WERI-Rb-1 (cell line): ENCODE measurements at regions not wholly inside any gene's neighbourhood (a gene's known extent, or its start where the extent isn't known, plus 50 kb on each side); places are given as distances from the start of the nearest gene placed in this dataset.
"Not testable (repeated sequence)": the region's sequence is repeated elsewhere in the genome, so short reads cannot be mapped to it uniquely, and the experiment has no call there.

Source experiments
- DNase-seq: peaks from one replicate; pipeline ENCODE4 v3.0.0-alpha.2; 2020
- H3K27ac ChIP-seq: fragments of 250-450 bp; sonication (Bioruptor Pico); 2 replicates; pipeline ENCODE4 v1.5.1; 2020; ENCODE audit warnings: mild to moderate bottlenecking, moderate library complexity
- H3K27me3 ChIP-seq: fragments of 250-450 bp; sonication (Bioruptor Pico); 2 replicates; pipeline ENCODE4 v1.5.1; 2021; ENCODE audit warnings: mild to moderate bottlenecking, low read depth, moderate library complexity; ENCODE audit not compliant: insufficient read depth, severe bottlenecking
- H3K36me3 ChIP-seq: fragments of 250-450 bp; sonication (Bioruptor Pico); 2 replicates; pipeline ENCODE4 v1.5.1; 2020; ENCODE audit warnings: mild to moderate bottlenecking, moderate library complexity
- H3K4me3 ChIP-seq: 2 replicates; pipeline ENCODE4 v1.5.1; 2011; ENCODE audit warnings: low read depth, mild to moderate bottlenecking, control low read depth, low read length
- H3K9me3 ChIP-seq: fragments of 250-450 bp; sonication (Bioruptor Pico); 2 replicates; pipeline ENCODE4 v1.5.1; 2021; ENCODE audit warnings: mild to moderate bottlenecking, moderate library complexity; ENCODE audit not compliant: severe bottlenecking
- TF ChIP-seq, protein P1 (sequence below): IDR thresholded peaks from 2 replicates; pipeline ENCODE4 v1.5.1; 2011; ENCODE audit warnings: low read depth, mild to moderate bottlenecking, control low read depth, inconsistent platforms, low read length

DNA sequence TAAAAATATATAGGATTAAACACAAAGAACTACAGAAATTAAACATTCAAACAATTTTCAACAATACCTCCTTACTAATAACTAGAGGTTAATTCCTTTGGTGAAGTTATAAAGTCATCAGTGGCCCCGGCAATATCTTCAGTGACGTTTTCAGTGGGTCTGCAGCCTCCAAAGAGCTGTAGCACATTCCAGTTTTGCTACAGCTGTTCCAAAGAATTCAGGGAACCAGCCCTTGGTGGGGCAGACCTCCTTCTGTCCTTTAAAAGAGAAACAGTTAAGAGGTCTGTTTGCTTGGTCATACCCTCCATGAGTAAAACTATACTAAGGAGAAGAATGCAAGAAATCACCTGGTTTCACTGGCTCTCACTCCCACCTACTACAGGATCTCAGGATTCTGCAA is 99.2 kb upstream of the ZDHHC17 start:
- Histone ChIP-seq H3K27me3 (no peaks in the 10 kb centered on the region), H3K9me3 (no peaks in the 10 kb centered on the region), H3K36me3 (no peaks in the 10 kb centered on the region), H3K4me3 (no peak overlapping the region), H3K27ac (no peak overlapping the region)
- DNase-seq, result no peak
- TF ChIP-seq, protein P1, sequence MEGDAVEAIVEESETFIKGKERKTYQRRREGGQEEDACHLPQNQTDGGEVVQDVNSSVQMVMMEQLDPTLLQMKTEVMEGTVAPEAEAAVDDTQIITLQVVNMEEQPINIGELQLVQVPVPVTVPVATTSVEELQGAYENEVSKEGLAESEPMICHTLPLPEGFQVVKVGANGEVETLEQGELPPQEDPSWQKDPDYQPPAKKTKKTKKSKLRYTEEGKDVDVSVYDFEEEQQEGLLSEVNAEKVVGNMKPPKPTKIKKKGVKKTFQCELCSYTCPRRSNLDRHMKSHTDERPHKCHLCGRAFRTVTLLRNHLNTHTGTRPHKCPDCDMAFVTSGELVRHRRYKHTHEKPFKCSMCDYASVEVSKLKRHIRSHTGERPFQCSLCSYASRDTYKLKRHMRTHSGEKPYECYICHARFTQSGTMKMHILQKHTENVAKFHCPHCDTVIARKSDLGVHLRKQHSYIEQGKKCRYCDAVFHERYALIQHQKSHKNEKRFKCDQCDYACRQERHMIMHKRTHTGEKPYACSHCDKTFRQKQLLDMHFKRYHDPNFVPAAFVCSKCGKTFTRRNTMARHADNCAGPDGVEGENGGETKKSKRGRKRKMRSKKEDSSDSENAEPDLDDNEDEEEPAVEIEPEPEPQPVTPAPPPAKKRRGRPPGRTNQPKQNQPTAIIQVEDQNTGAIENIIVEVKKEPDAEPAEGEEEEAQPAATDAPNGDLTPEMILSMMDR, result no peak

DNA sequence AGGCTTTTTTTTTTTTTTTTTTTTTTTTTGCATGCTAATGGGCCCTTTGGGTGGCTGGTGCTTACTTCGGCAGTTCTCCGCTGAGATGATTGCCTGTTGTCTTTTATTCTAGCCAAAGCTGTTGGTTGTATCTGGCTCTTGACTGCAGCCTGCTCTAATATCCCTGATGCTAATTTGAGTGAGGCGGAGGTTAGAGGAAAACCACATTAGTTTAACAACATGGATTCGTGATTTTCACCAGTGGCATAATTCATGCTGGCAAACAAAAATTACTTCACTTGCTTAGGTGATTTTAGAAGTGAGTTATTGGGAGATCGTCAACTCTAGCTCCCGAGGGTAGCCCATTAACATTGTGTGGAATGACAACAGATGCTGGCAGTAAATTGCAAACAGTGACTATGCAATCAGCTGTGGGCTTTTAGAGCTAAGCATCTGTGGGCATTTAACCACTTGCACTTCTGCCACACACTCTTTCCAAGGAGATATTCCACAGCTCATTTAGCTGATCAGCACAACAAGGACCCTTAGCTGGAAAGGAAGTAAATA is 97.6 kb upstream of the ZDHHC17 start:
- Histone ChIP-seq H3K27me3 (no peaks in the 10 kb centered on the region), H3K9me3 (no peaks in the 10 kb centered on the region), H3K4me3 (no peak overlapping the region), H3K36me3 (no peaks in the 10 kb centered on the region), H3K27ac (no peak overlapping the region)
- TF ChIP-seq, protein P1, result no peak
- no peak for DNase-seq

GRCh38 chr12:76669981-76670380 is 93.9 kb upstream of the ZDHHC17 start:
- TF ChIP-seq, protein P1, result no peak
- no peaks in the 10 kb centered on the region for H3K9me3 ChIP-seq

DNA sequence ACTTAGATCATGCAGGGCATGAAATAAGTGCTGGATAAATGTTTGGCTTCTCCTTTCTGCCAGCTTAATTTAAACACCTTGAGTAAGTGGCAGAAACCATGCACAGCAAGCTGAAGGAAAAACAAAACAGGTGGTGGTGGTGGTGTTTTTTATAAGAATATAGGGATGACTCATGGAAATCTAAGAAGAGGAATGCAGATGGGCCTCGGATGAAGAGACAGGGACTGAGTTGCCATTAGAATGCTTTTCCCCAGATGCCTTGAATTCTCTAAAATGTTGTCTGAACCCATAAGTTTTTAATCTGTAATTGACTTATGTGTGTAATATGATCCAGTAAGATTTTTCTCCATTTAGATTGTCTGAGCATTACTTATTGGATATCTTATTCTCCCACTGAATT is 93.1 kb upstream of the ZDHHC17 start:
- no peak for DNase-seq
- no peaks in the 10 kb centered on the region for H3K9me3 ChIP-seq
- TF ChIP-seq, protein P1, result no peak

More at GRCh38 chr12:76669981-76670380, 93.9 kb upstream of the ZDHHC17 start:
- Histone ChIP-seq H3K27ac (no peak overlapping the region), H3K27me3 (no peaks in the 10 kb centered on the region), H3K36me3 (no peaks in the 10 kb centered on the region), H3K4me3 (no peak overlapping the region)
- DNase-seq, result no peak

GRCh38 chr12:76674669-76675315 is 89.1 kb upstream of the ZDHHC17 start:
- no peak for DNase-seq
- no peaks in the 10 kb centered on the region for H3K27me3 ChIP-seq
- H3K36me3 ChIP-seq, result no peaks in the 10 kb centered on the region
- no peaks in the 10 kb centered on the region for H3K9me3 ChIP-seq
- no peak overlapping the region for H3K27ac ChIP-seq
- H3K4me3 ChIP-seq, result no peak overlapping the region
- TF ChIP-seq, protein P1, result no peak

More for the DNA sequence above, 93.1 kb upstream of the ZDHHC17 start:
- Histone ChIP-seq H3K36me3 (no peaks in the 10 kb centered on the region), H3K4me3 (no peak overlapping the region), H3K27ac (no peak overlapping the region), H3K27me3 (no peaks in the 10 kb centered on the region)

- H3K9me3 ChIP-seq, DNase-seq, H3K27ac ChIP-seq, H3K36me3 ChIP-seq, H3K27me3 ChIP-seq, H3K4me3 ChIP-seq: not testable (repeated sequence)
Measured at GRCh38 chr12:76676261-76676660, 87.7 kb upstream of the ZDHHC17 start.
